ENCODE measurements at regions not wholly inside any gene's neighbourhood (a gene's known extent, or its start where the extent isn't known, plus 50 kb on each side); places are given as distances from the start of the nearest gene placed in this dataset.

- ChIA-PET CTCF (interaction anchor here (0.5 kb wide), 1 partner anchor 25 kb away, joined by 3 read pairs; no protein-coding TSS in a partner anchor), POLR2A (no interaction called here)
- no peak overlapping the region for H3K4me3 ChIP-seq
- H3K27ac ChIP-seq = no peak overlapping the region
- no peak overlapping the region for H3K4me2 ChIP-seq
- FAIRE-seq = no peak
- TF ChIP-seq KDM5A (IDR thresholded peaks at IDR 0.05) (no peak), REST (IDR thresholded peaks at IDR 0.05) (no peak), FOXS1 (CRISPR knock-in tag; IDR thresholded peaks at IDR 0.05) (no peak), EP300 (IDR thresholded peaks at IDR 0.05) (no peak), HOXB13 (CRISPR knock-in tag; IDR thresholded peaks at IDR 0.05; ENCODE audit: low read depth) (no peak), MYC (IDR thresholded peaks at IDR 0.05; ENCODE audit: borderline replicate concordance, low read length) (no peak)
- H3K9me3 ChIP-seq = no peaks in the 10 kb centered on the region
- no peak for DNase-seq (ENCODE audit: low read depth in 1 of 2, low spot score in 1 of 2)
- 18% methylated on average over 1 of the region's 1 CpG for WGBS (ENCODE audit: missing lambda C conversion rate)
- no peaks in the 10 kb centered on the region for H3K4me1 ChIP-seq
- no peak for ATAC-seq
Observed at GRCh38 chr7:121456015-121456414, 59.9 kb upstream of the FAM3C start.

- ATAC-seq (no peak), FAIRE-seq (no peak), DNase-seq (ENCODE audit: low read depth in 1 of 2, low spot score in 1 of 2) (no peak)
- no peak overlapping the region for H3K4me2 ChIP-seq
- TF ChIP-seq SREBF2 (IDR thresholded peaks at IDR 0.05) (no peak), PHF8 (IDR thresholded peaks at IDR 0.05; ENCODE audit: borderline replicate concordance, low read depth) (no peak), PBX3 (IDR thresholded peaks at IDR 0.05) (no peak), HEYL (CRISPR knock-in tag; IDR thresholded peaks at IDR 0.05) (no peak), POLR2AphosphoS2 (conservative IDR thresholded peaks at IDR 0.05; ENCODE audit: low read length) (no peak), ZC3H11A (IDR thresholded peaks at IDR 0.05) (no peak), RARB (CRISPR knock-in tag; IDR thresholded peaks at IDR 0.05) (no peak), CHD4 (IDR thresholded peaks at IDR 0.05; ENCODE audit: borderline replicate concordance) (no peak), BHLHE40 (IDR thresholded peaks at IDR 0.05; ENCODE audit: low read depth, low read length) (no peak), REST (IDR thresholded peaks at IDR 0.05) (no peak), ATOH8 (CRISPR knock-in tag; IDR thresholded peaks at IDR 0.05; ENCODE audit: low read depth) (no peak), MAX (IDR thresholded peaks at IDR 0.05) (no peak), HOXA7 (CRISPR knock-in tag; IDR thresholded peaks at IDR 0.05) (no peak), EP300 (IDR thresholded peaks at IDR 0.05) (no peak), EHMT2 (IDR thresholded peaks at IDR 0.05; ENCODE audit: low read depth) (no peak)
- H3K4me1 ChIP-seq = no peaks in the 10 kb centered on the region
- no peak overlapping the region for H3K27ac ChIP-seq
- no peak overlapping the region for H3K4me3 ChIP-seq
- H3K9me3 ChIP-seq = no peaks in the 10 kb centered on the region
- ChIA-PET CTCF (no interaction called here), POLR2A (no interaction called here)
Observed at GRCh38 chr7:121452389-121452788, 56.3 kb upstream of the FAM3C start.
